Mammary epithelial cell (primary cell): ENCODE measurements at regions not wholly inside any gene's neighbourhood (a gene's known extent, or its start where the extent isn't known, plus 50 kb on each side); places are given as distances from the start of the nearest gene placed in this dataset.

Experiments
- EZH2 ChIP-seq: IDR thresholded peaks from 2 replicates; pipeline ENCODE4 v1.6.1; 2012; ENCODE audit warnings: low read length, inconsistent platforms, borderline replicate concordance
- TF ChIP-seq, protein P1 (sequence below), 2 donors: IDR thresholded peaks in 1 of 2; conservative IDR thresholded peaks in 1 of 2; 2 replicates each; pipeline ENCODE4 v1.5.1; 2011 to 2012; ENCODE audit warnings: inconsistent platforms in 2 of 2, low read length in 2 of 2, mild to moderate bottlenecking in 2 of 2, control low read depth in 1 of 2, low read depth in 1 of 2; ENCODE audit not compliant: insufficient read depth in 1 of 2; ENCODE audit errors: extremely low read depth in 1 of 2

DNA sequence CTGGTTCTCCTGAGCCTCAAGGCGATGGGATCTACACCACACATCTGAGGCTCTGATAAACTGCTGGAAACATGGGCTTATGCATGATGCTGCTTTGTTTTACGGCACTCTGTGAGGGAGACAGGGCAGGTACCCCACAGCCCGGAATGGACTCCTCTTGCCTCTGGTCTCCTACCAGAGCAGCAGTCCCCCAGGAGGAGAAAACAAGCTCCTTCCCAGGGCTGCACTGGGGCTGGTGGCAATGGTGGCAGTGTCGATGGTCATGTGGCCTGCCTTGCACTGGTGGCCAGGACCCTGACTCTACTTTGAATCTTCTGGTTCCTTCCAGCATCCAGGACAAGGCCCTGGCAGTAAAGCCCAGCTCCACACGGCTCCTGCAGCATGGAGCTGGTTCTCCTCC lies 79.4 kb downstream of the TOMM20 start:
- no peak for TF ChIP-seq EZH2
- TF ChIP-seq, protein P1, sequence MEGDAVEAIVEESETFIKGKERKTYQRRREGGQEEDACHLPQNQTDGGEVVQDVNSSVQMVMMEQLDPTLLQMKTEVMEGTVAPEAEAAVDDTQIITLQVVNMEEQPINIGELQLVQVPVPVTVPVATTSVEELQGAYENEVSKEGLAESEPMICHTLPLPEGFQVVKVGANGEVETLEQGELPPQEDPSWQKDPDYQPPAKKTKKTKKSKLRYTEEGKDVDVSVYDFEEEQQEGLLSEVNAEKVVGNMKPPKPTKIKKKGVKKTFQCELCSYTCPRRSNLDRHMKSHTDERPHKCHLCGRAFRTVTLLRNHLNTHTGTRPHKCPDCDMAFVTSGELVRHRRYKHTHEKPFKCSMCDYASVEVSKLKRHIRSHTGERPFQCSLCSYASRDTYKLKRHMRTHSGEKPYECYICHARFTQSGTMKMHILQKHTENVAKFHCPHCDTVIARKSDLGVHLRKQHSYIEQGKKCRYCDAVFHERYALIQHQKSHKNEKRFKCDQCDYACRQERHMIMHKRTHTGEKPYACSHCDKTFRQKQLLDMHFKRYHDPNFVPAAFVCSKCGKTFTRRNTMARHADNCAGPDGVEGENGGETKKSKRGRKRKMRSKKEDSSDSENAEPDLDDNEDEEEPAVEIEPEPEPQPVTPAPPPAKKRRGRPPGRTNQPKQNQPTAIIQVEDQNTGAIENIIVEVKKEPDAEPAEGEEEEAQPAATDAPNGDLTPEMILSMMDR (conservative IDR thresholded peaks at IDR 0.05 in 1 of 2, IDR thresholded peaks at IDR 0.05 in 1 of 2; ENCODE audit: extremely low read depth in 1 of 2, insufficient read depth in 1 of 2, low read depth in 1 of 2, low read length in 2 of 2): no peak
